ENCODE measurements at regions not wholly inside any gene's neighbourhood (a gene's known extent, or its start where the extent isn't known, plus 50 kb on each side); places are given as distances from the start of the nearest gene placed in this dataset.

- POLR2A ChIA-PET: no interaction called here
- DNase-seq (ENCODE audit: extremely low spot score): no peak
- CTCF ChIA-PET: no interaction called here
- TF ChIP-seq CTCF (IDR thresholded peaks at IDR 0.05; ENCODE audit: control extremely low read depth, extremely low read depth, low read depth, missing control alignments): no peak
Measured at GRCh38 chr7:145313551-145313950, 477.7 kb upstream of the TPK1 start.

GRCh38 chr7:145293754-145294153 is 457.9 kb upstream of the TPK1 start:
- CTCF ChIA-PET: no interaction called here
- DNase-seq (ENCODE audit: extremely low spot score): no peak
- no peak for TF ChIP-seq CTCF (IDR thresholded peaks at IDR 0.05; ENCODE audit: control extremely low read depth, extremely low read depth, low read depth, missing control alignments)
- POLR2A ChIA-PET: no interaction called here

- CTCF ChIA-PET: no interaction called here
- no peak for TF ChIP-seq CTCF (IDR thresholded peaks at IDR 0.05; ENCODE audit: control extremely low read depth, extremely low read depth, low read depth, missing control alignments)
- POLR2A ChIA-PET: no interaction called here
- DNase-seq (ENCODE audit: extremely low spot score): no peak
Measured at GRCh38 chr7:145293228-145293701, 457.4 kb upstream of the TPK1 start.

GRCh38 chr7:145289384-145289783 is 453.5 kb upstream of the TPK1 start:
- no peak for DNase-seq (ENCODE audit: extremely low spot score)
- no peak for TF ChIP-seq CTCF (IDR thresholded peaks at IDR 0.05; ENCODE audit: control extremely low read depth, extremely low read depth, low read depth, missing control alignments)
- POLR2A ChIA-PET: no interaction called here
- CTCF ChIA-PET: interaction anchor here (1.2 to 1.7 kb wide), 2 partner anchors 23 to 25 kb away, joined by 3 read pairs; no protein-coding TSS in a partner anchor

- TF ChIP-seq CTCF (IDR thresholded peaks at IDR 0.05; ENCODE audit: control extremely low read depth, extremely low read depth, low read depth, missing control alignments): no peak
- ChIA-PET CTCF (no interaction called here), POLR2A (no interaction called here)
- no peak for DNase-seq (ENCODE audit: extremely low spot score)
Measured at GRCh38 chr7:145276118-145276517, 440.3 kb upstream of the TPK1 start.

GRCh38 chr7:145269418-145270161 is 433.7 kb upstream of the TPK1 start:
- no peak for TF ChIP-seq CTCF (IDR thresholded peaks at IDR 0.05; ENCODE audit: control extremely low read depth, extremely low read depth, low read depth, missing control alignments)
- ChIA-PET CTCF (no interaction called here), POLR2A (no interaction called here)
- no peak for DNase-seq (ENCODE audit: extremely low spot score)

Data from GM10248 (cell line).